NT2/D1 (cell line): ENCODE measurements at regions not wholly inside any gene's neighbourhood (a gene's known extent, or its start where the extent isn't known, plus 50 kb on each side); places are given as distances from the start of the nearest gene placed in this dataset.
A peak's percentile ranks its signal among the peaks of the same experiment; 100 is the strongest.

Source experiments
- DNase-seq: peaks from one replicate; pipeline ENCODE4 v3.0.0-alpha.2; 2011; ENCODE audit warnings: low read depth, low spot score
- H3K27me3 ChIP-seq: 2 replicates; pipeline ENCODE4 v1.6.0; 2011; ENCODE audit warnings: mild to moderate bottlenecking; ENCODE audit not compliant: insufficient read length, insufficient read depth
- H3K36me3 ChIP-seq: 2 replicates; pipeline ENCODE4 v1.6.1; 2011; ENCODE audit warnings: mild to moderate bottlenecking, low read length, mixed read lengths; ENCODE audit not compliant: insufficient read depth, insufficient read length
- H3K4me1 ChIP-seq: 2 replicates; pipeline ENCODE4 v1.5.1; 2011; ENCODE audit not compliant: insufficient read depth, insufficient read length
- H3K4me3 ChIP-seq: 2 replicates; pipeline ENCODE4 v1.5.1; 2011; ENCODE audit warnings: low read depth; ENCODE audit not compliant: insufficient read length
- H3K9ac ChIP-seq: 2 replicates; pipeline ENCODE4 v1.6.0; 2011; ENCODE audit warnings: low read depth; ENCODE audit not compliant: insufficient read length
- H3K9me3 ChIP-seq: 2 replicates; pipeline ENCODE4 v1.5.1; 2011; ENCODE audit warnings: mild to moderate bottlenecking, low read length; ENCODE audit not compliant: insufficient read depth
- SUZ12 ChIP-seq: IDR thresholded peaks from 2 replicates; pipeline ENCODE4 v1.6.1; 2011; ENCODE audit not compliant: insufficient read length, insufficient read depth; ENCODE audit errors: extremely low read depth
- YY1 ChIP-seq: IDR thresholded peaks from 2 replicates; pipeline ENCODE4 v1.6.1; 2011; ENCODE audit not compliant: insufficient read length, insufficient read depth
- ZNF274 ChIP-seq: IDR thresholded peaks from 2 replicates; pipeline ENCODE4 v1.6.1; 2011; ENCODE audit warnings: mild to moderate bottlenecking, low read depth, low read length

- Histone ChIP-seq H3K36me3 (no peaks in the 10 kb centered on the region), H3K9ac (no peak overlapping the region), H3K9me3 (no peaks in the 10 kb centered on the region), H3K27me3 (no peaks in the 10 kb centered on the region), H3K4me1 (no peaks in the 10 kb centered on the region), H3K4me3 (no peak overlapping the region)
- TF ChIP-seq YY1 (no peak), ZNF274 (no peak), SUZ12 (no peak)
- DNase-seq = no peak
Observed at GRCh38 chr2:183605440-183605839, 481.2 kb downstream of the NUP35 start.

GRCh38 chr2:183606022-183606717 is 481.9 kb downstream of the NUP35 start:
- Histone ChIP-seq H3K9me3 (no peaks in the 10 kb centered on the region), H3K9ac (no peak overlapping the region), H3K36me3 (no peaks in the 10 kb centered on the region), H3K27me3 (no peaks in the 10 kb centered on the region), H3K4me3 (no peak overlapping the region), H3K4me1 (no peaks in the 10 kb centered on the region)
- TF ChIP-seq YY1 (no peak), SUZ12 (no peak), ZNF274 (no peak)
- DNase-seq = no peak

- H3K9ac ChIP-seq = no peak overlapping the region
- no peaks in the 10 kb centered on the region for H3K4me1 ChIP-seq
- no peaks in the 10 kb centered on the region for H3K9me3 ChIP-seq
- H3K36me3 ChIP-seq = no peaks in the 10 kb centered on the region
- H3K27me3 ChIP-seq = no peaks in the 10 kb centered on the region
- DNase-seq = no peak
- TF ChIP-seq YY1 (no peak), SUZ12 (no peak), ZNF274 (no peak)
- H3K4me3 ChIP-seq = no peak overlapping the region
Observed at GRCh38 chr2:183606718-183607085, 482.5 kb downstream of the NUP35 start.

GRCh38 chr2:183607995-183608394 is 483.8 kb downstream of the NUP35 start:
- Histone ChIP-seq H3K36me3 (no peaks in the 10 kb centered on the region), H3K4me1 (no peaks in the 10 kb centered on the region), H3K9ac (no peak overlapping the region), H3K4me3 (no peak overlapping the region), H3K9me3 (no peaks in the 10 kb centered on the region), H3K27me3 (no peaks in the 10 kb centered on the region)
- no peak for DNase-seq
- TF ChIP-seq ZNF274 (no peak), YY1 (no peak), SUZ12 (no peak)

- TF ChIP-seq SUZ12 (no peak), ZNF274 (no peak), YY1 (no peak)
- Histone ChIP-seq H3K9me3 (no peaks in the 10 kb centered on the region), H3K4me3 (no peak overlapping the region), H3K9ac (no peak overlapping the region), H3K4me1 (no peaks in the 10 kb centered on the region), H3K27me3 (no peaks in the 10 kb centered on the region), H3K36me3 (no peaks in the 10 kb centered on the region)
- DNase-seq = no peak
Observed at GRCh38 chr2:183608747-183609146, 484.5 kb downstream of the NUP35 start.

- no peak overlapping the region for H3K9ac ChIP-seq
- H3K9me3 ChIP-seq = no peaks in the 10 kb centered on the region
- TF ChIP-seq ZNF274 (no peak), SUZ12 (no peak), YY1 (no peak)
- H3K4me3 ChIP-seq = no peak overlapping the region
- no peaks in the 10 kb centered on the region for H3K27me3 ChIP-seq
- H3K4me1 ChIP-seq = no peaks in the 10 kb centered on the region
- no peaks in the 10 kb centered on the region for H3K36me3 ChIP-seq
- peak; percentile 8 for DNase-seq
Observed at GRCh38 chr2:183610724-183611123, 486.5 kb downstream of the NUP35 start.

GRCh38 chr2:183614799-183615435 is 490.7 kb downstream of the NUP35 start:
- no peak for DNase-seq
- Histone ChIP-seq H3K9me3 (no peaks in the 10 kb centered on the region; the same call in 1 of the 2 replicates), H3K4me1 (no peaks in the 10 kb centered on the region), H3K36me3 (no peaks in the 10 kb centered on the region), H3K4me3 (no peak overlapping the region), H3K27me3 (no peaks in the 10 kb centered on the region), H3K9ac (no peak overlapping the region)
- TF ChIP-seq ZNF274 = no peak
- no peak for TF ChIP-seq YY1
- no peak for TF ChIP-seq SUZ12

- H3K27me3 ChIP-seq = no peaks in the 10 kb centered on the region
- no peak for DNase-seq
Observed at GRCh38 chr2:183623227-183623626, 499.0 kb downstream of the NUP35 start.

More at GRCh38 chr2:183623227-183623626, 499.0 kb downstream of the NUP35 start:
- no peak overlapping the region for H3K4me3 ChIP-seq
- TF ChIP-seq SUZ12 (no peak), YY1 (no peak), ZNF274 (no peak)
- H3K4me1 ChIP-seq = no peaks in the 10 kb centered on the region
- H3K9ac ChIP-seq = no peak overlapping the region
- H3K9me3 ChIP-seq = no peaks in the 10 kb centered on the region; the same call in 1 of the 2 replicates
- H3K36me3 ChIP-seq = no peaks in the 10 kb centered on the region
